GM12878 (cell line): ENCODE measurements at regions not wholly inside any gene's neighbourhood (a gene's known extent, or its start where the extent isn't known, plus 50 kb on each side); places are given as distances from the start of the nearest gene placed in this dataset.

Source experiments
- ATAC-seq: fragments of 200-7000 bp; cut with Tn5 transposase; 3 replicates; pipeline ENCODE4 v1.9.1; 2020; ENCODE audit warnings: mild to moderate bottlenecking, moderate library complexity
- BruUV-seq: library from RNA; stranded (reverse); fragments of 400-500 nt; replicated peaks from 2 replicates; lab custom pipeline; 2021; lab: Mats Ljungman, UMichigan
- CTCF ChIA-PET: fragments of 300-600 bp; sonication (Branson Sonifier 250); formaldehyde crosslinking; extraction: SDS; loops from one replicate; lab custom pipeline; 2021; ENCODE audit warnings: inconsistent platforms; lab: Yijun Ruan, JAX
- POLR2A ChIA-PET: fragments of 350-600 bp; formaldehyde crosslinking; extraction: SDS; loops from one replicate; lab custom pipeline; 2021; ENCODE audit warnings: inconsistent platforms; lab: Charles Lee
- RAD21 ChIA-PET: fragments of 300-600 bp; sonication (Branson Sonifier 250); formaldehyde crosslinking; loops from one replicate; lab custom pipeline; 2023; ENCODE audit warnings: antibody characterized with exemption; ENCODE audit not compliant: unreplicated experiment; lab: Charles Lee
- SMC1A ChIA-PET: fragments of 300-600 bp; sonication (Branson Sonifier 250); formaldehyde crosslinking; loops from one replicate; lab custom pipeline; 2023; ENCODE audit not compliant: unreplicated experiment, uncharacterized antibody; lab: Charles Lee
- DNase-seq: peaks from one replicate; pipeline ENCODE4 v3.0.0-alpha.2; 2011; ENCODE audit warnings: low read depth, low spot score
- FAIRE-seq: peaks from 3 replicates; lab custom pipeline; 2011; peaks lifted over from hg19 to GRCh38; lab: Jason Lieb, UNC
- H2AFZ ChIP-seq: 2 replicates; pipeline ENCODE4 v1.6.0; 2011; ENCODE audit warnings: low read depth, low read length, control low read depth; ENCODE audit not compliant: control insufficient read depth
- H3K27ac ChIP-seq: 2 replicates; pipeline ENCODE4 v1.5.1; 2011; ENCODE audit warnings: control low read depth; ENCODE audit not compliant: control insufficient read depth, insufficient read depth
- H3K27me3 ChIP-seq, 2 experiments: replicated peaks in 1 of 2; 2 replicates each; pipeline versions ENCODE4 v1.6.0 to v1.6.1; 2011; ENCODE audit warnings: low read length in 1 of 2; ENCODE audit not compliant: control insufficient read depth in 2 of 2, insufficient read depth in 2 of 2
- H3K36me3 ChIP-seq, 2 experiments: 2 replicates each; pipeline ENCODE4 v1.5.1; 2011; ENCODE audit warnings: low read length in 1 of 2; ENCODE audit not compliant: control insufficient read depth in 2 of 2, insufficient read depth in 2 of 2
- H3K4me1 ChIP-seq: 2 replicates; pipeline ENCODE4 v1.6.1; 2011; ENCODE audit warnings: mild to moderate bottlenecking, low read length, moderate library complexity, mixed read lengths; ENCODE audit not compliant: control insufficient read depth, insufficient read depth
- H3K4me2 ChIP-seq: 2 replicates; pipeline ENCODE4 v1.6.0; 2011; ENCODE audit warnings: control low read depth; ENCODE audit not compliant: control insufficient read depth, insufficient read depth
- H3K4me3 ChIP-seq: fragments of 200-600 bp; sonication (generic); 2 replicates; pipeline ENCODE4 v1.5.1; 2016
- H3K79me2 ChIP-seq: 2 replicates; pipeline ENCODE4 v1.6.0; 2011; ENCODE audit warnings: low read length; ENCODE audit not compliant: control insufficient read depth, insufficient read depth
- H3K9ac ChIP-seq: 2 replicates; pipeline ENCODE4 v1.8.0; 2011; ENCODE audit warnings: low read length, control low read depth, mixed read lengths; ENCODE audit not compliant: control insufficient read depth, insufficient read depth
- H3K9me3 ChIP-seq: replicated peaks from 3 replicates; pipeline ENCODE4 v1.5.1; 2011; ENCODE audit warnings: mild to moderate bottlenecking, low read length; ENCODE audit not compliant: control insufficient read depth, insufficient read depth
- H4K20me1 ChIP-seq: 2 replicates; pipeline ENCODE4 v1.6.0; 2011; ENCODE audit not compliant: control insufficient read depth, insufficient read depth
- ATF2 ChIP-seq: IDR thresholded peaks from 2 replicates; pipeline ENCODE4 v1.6.1; 2012; ENCODE audit warnings: low read length, inconsistent platforms
- EP300 ChIP-seq, 2 experiments: fragments of 150-350 bp in 1 of 2; IDR thresholded peaks; 2 replicates each; pipeline ENCODE4 v1.6.1; 2011 to 2012; ENCODE audit warnings: low read depth in 2 of 2, low read length in 2 of 2, borderline replicate concordance in 1 of 2, improper control_type of control experiment in 1 of 2, inconsistent platforms in 1 of 2; ENCODE audit not compliant: control insufficient read depth in 1 of 2
- FOXM1 ChIP-seq: IDR thresholded peaks from 2 replicates; pipeline ENCODE4 v1.6.1; 2012; ENCODE audit warnings: low read depth, mild to moderate bottlenecking, inconsistent platforms, low read length, moderate library complexity
- MAX ChIP-seq: IDR thresholded peaks from 2 replicates; pipeline ENCODE4 v1.6.1; 2012; ENCODE audit warnings: low read depth, low read length, improper control_type of control experiment
- NBN ChIP-seq: fragments of 450-650 bp; IDR thresholded peaks from 2 replicates; pipeline ENCODE4 v1.6.1; 2016
- PBX3 ChIP-seq: IDR thresholded peaks from 2 replicates; pipeline ENCODE4 v1.6.1; 2011; ENCODE audit warnings: mild to moderate bottlenecking, low read depth, low read length, moderate library complexity; ENCODE audit not compliant: insufficient replicate concordance
- PKNOX1 ChIP-seq: fragments of 450-650 bp; IDR thresholded peaks from 2 replicates; pipeline ENCODE4 v1.6.1; 2016; ENCODE audit warnings: mild to moderate bottlenecking
- SMAD5 ChIP-seq: IDR thresholded peaks from 2 replicates; pipeline ENCODE4 v1.6.1; 2016; ENCODE audit warnings: antibody characterized with exemption, low read depth
- SRF ChIP-seq, 2 experiments: IDR thresholded peaks; 2 replicates each; pipeline ENCODE4 v1.6.1; 2011; ENCODE audit warnings: low read depth in 2 of 2, low read length in 2 of 2, mild to moderate bottlenecking in 1 of 2, moderate library complexity in 1 of 2
- ZNF274 ChIP-seq: IDR thresholded peaks from one replicate; pipeline ENCODE4 v1.8.0; 2011; ENCODE audit not compliant: insufficient read length, insufficient read depth
- WGBS: methylation state at CpG from one replicate; pipeline ENCODE4 v1.1.6; 2016; ENCODE audit warnings: low lambda C conversion rate; ENCODE audit not compliant: insufficient replicate concordance, insufficient coverage; ENCODE audit errors: missing lambda C conversion rate; 5-methylcytosine and 5-hydroxymethylcytosine counted together
- in situ Hi-C: fragments of 300-500 bp; cut with MboI; formaldehyde crosslinking; loops from 9 replicates; pipeline ENCODE4 v1.14.3; 2018; ENCODE audit warnings: mixed read lengths
- intact Hi-C: fragments of 100-400 bp; cut with micrococcal nuclease; formaldehyde crosslinking; loops from one replicate; pipeline ENCODE4 v1.14.2; 2022; ENCODE audit not compliant: unreplicated experiment

GRCh38 chr7:124267154-124267553 is 234.3 kb upstream of the TMEM229A start:
- FAIRE-seq: no peak
- H3K4me1 ChIP-seq: no peaks in the 10 kb centered on the region
- H3K4me2 ChIP-seq: no peak overlapping the region
- no peak for DNase-seq
- H3K4me3 ChIP-seq: no peak overlapping the region
- H3K9ac ChIP-seq: no peak overlapping the region
- no peaks in the 10 kb centered on the region for H3K27me3 ChIP-seq
- H2AFZ ChIP-seq: no peak overlapping the region
- no peaks in the 10 kb centered on the region for H3K79me2 ChIP-seq
- no peak overlapping the region for H3K27ac ChIP-seq
- H3K36me3 ChIP-seq: no peaks in the 10 kb centered on the region
- RAD21 ChIA-PET: interaction anchor here (1.7 kb wide), 1 partner anchor 9 kb away, joined by 4 read pairs; no protein-coding TSS in a partner anchor
- WGBS: 62% methylated on average over 2 of the region's 2 CpGs
- SMC1A ChIA-PET: interaction anchor here (0.6 to 1.8 kb wide), 6 partner anchors 8 to 714 kb away, joined by 3 to 6 read pairs (median 4); no protein-coding TSS in a partner anchor
- POLR2A ChIA-PET: no interaction called here
- CTCF ChIA-PET: interaction anchor here (0.9 to 2.2 kb wide), 2 partner anchors 9 to 112 kb away, joined by 3 to 8 read pairs; no protein-coding TSS in a partner anchor
- in situ Hi-C loops: no loop called here
- TF ChIP-seq SMAD5: no peak
- TF ChIP-seq MAX: no peak
- TF ChIP-seq, all 136 proteins: peak for 0
- BruUV-seq: no TSS peak
- no peaks in the 10 kb centered on the region for H4K20me1 ChIP-seq
- no peak for ATAC-seq
- no peaks in the 10 kb centered on the region; the same call in 2 of the 3 replicates for H3K9me3 ChIP-seq
- intact Hi-C loops: no loop called here

GRCh38 chr7:124263232-124263827 is 230.5 kb upstream of the TMEM229A start:
- H3K4me1 ChIP-seq: no peaks in the 10 kb centered on the region
- FAIRE-seq (peak; percentile 57), DNase-seq (peak; percentile 31), ATAC-seq (peak; percentile 98)
- H3K4me3 ChIP-seq: no peak overlapping the region
- SMC1A ChIA-PET: interaction anchor here (1.0 to 4.2 kb wide), 5 partner anchors 10 to 107 kb away, joined by 3 to 44 read pairs (median 4); no protein-coding TSS in a partner anchor
- 65% methylated on average over 4 of the region's 4 CpGs for WGBS
- peak overlapping the region; percentile 28; the same call in 1 of the 2 replicates for H2AFZ ChIP-seq
- RAD21 ChIA-PET: interaction anchor here (1.3 to 3.3 kb wide), 2 partner anchors 13 to 93 kb away, joined by 3 to 16 read pairs; no protein-coding TSS in a partner anchor
- intact Hi-C loops: no loop called here
- H3K9ac ChIP-seq: no peak overlapping the region
- no peaks in the 10 kb centered on the region for H3K36me3 ChIP-seq
- POLR2A ChIA-PET: interaction anchor here (1.0 to 1.1 kb wide), 2 partner anchors 13 kb away, joined by 3 to 4 read pairs; no protein-coding TSS in a partner anchor
- CTCF ChIA-PET: interaction anchor here (0.6 to 4.2 kb wide), 5 partner anchors 9 to 108 kb away, joined by 3 to 20 read pairs (median 4); no protein-coding TSS in a partner anchor
- no peaks in the 10 kb centered on the region for H4K20me1 ChIP-seq
- in situ Hi-C loops: no loop called here
- H3K79me2 ChIP-seq: no peaks in the 10 kb centered on the region
- BruUV-seq: no TSS peak
- H3K27ac ChIP-seq: no peak overlapping the region
- H3K9me3 ChIP-seq: no peaks in the 10 kb centered on the region
- H3K27me3 ChIP-seq: no peaks in the 10 kb centered on the region
- H3K4me2 ChIP-seq: no peak overlapping the region
- TF ChIP-seq PKNOX1: peak; percentile 96
- peak; percentile 55 for TF ChIP-seq ATF2
- peak; percentile 84 for TF ChIP-seq PBX3
- no peak for TF ChIP-seq SRF (IDR thresholded peaks at IDR 0.05; ENCODE audit: low read depth in 2 of 2, low read length in 2 of 2)
- TF ChIP-seq NBN: peak; percentile 53; the same call in 1 of the 2 replicates
- no peak for TF ChIP-seq ZNF274
- peak; percentile 56; the same call in 1 of the 2 replicates for TF ChIP-seq FOXM1
- TF ChIP-seq EP300 (IDR thresholded peaks at IDR 0.05; ENCODE audit: borderline replicate concordance in 1 of 2, control insufficient read depth in 1 of 2, low read depth in 2 of 2, low read length in 2 of 2): peak; percentile 26 to 63; a peak in 2 of 4 replicates
